Activated CD8-positive, alpha-beta T cell treated with anti-CD3 and anti-CD28 coated beads for 36 hours (primary cell): ENCODE measurements at regions not wholly inside any gene's neighbourhood (a gene's known extent, or its start where the extent isn't known, plus 50 kb on each side); places are given as distances from the start of the nearest gene placed in this dataset.
"Not testable (repeated sequence)": the region's sequence is repeated elsewhere in the genome, so short reads cannot be mapped to it uniquely, and the experiment has no call there.

Experiments used
- ATAC-seq: fragments of 200-7000 bp; cut with Tn5 transposase; one replicate; pipeline ENCODE4 v1.10.0; 2021; ENCODE audit warnings: mild to moderate bottlenecking, moderate library complexity
- CTCF ChIA-PET: fragments of 350-600 bp; sonication (Branson Sonifier 250); formaldehyde crosslinking; loops from one replicate; lab custom pipeline; 2021; ENCODE audit warnings: antibody characterized with exemption; lab: Charles Lee
- POLR2A ChIA-PET: fragments of 350-600 bp; sonication (Branson Sonifier 250); formaldehyde crosslinking; loops from one replicate; lab custom pipeline; 2021; ENCODE audit warnings: antibody characterized with exemption; lab: Charles Lee
- DNase-seq: peaks from one replicate; pipeline ENCODE4 v3.0.0-alpha.2; 2020
- H3K27ac Mint-ChIP-seq: one replicate; pipeline ENCODE4 v1.8.0; 2021; ENCODE audit warnings: mild to moderate bottlenecking, mixed read lengths
- H3K27me3 Mint-ChIP-seq: one replicate; pipeline ENCODE4 v1.8.0; 2021; ENCODE audit warnings: mixed read lengths
- H3K36me3 Mint-ChIP-seq: one replicate; pipeline ENCODE4 v1.8.0; 2021; ENCODE audit warnings: low read depth, mixed read lengths
- H3K4me1 Mint-ChIP-seq: one replicate; pipeline ENCODE4 v1.8.0; 2021; ENCODE audit warnings: low read depth, mixed read lengths
- H3K4me3 Mint-ChIP-seq: one replicate; pipeline ENCODE4 v1.8.0; 2021; ENCODE audit warnings: mild to moderate bottlenecking, moderate library complexity, mixed read lengths
- H3K9me3 Mint-ChIP-seq: one replicate; pipeline ENCODE4 v1.8.0; 2021; ENCODE audit warnings: mixed read lengths
- CTCF ChIP-seq: fragments of 200-600 bp; IDR thresholded peaks from one replicate; pipeline ENCODE4 v1.8.0; 2022; ENCODE audit warnings: antibody characterized with exemption, mild to moderate bottlenecking
- intact Hi-C: fragments of 100-400 bp; cut with micrococcal nuclease; formaldehyde crosslinking; loops from one replicate; pipeline ENCODE4 v1.10.0; 2022

GRCh38 chr4:177185579-177185978 is 124.1 kb upstream of the NEIL3 start:
- DNase-seq, result no peak
- H3K27me3 Mint-ChIP-seq, result no peaks in the 10 kb centered on the region
- intact Hi-C loops, result no loop called here
- CTCF ChIA-PET, result interaction anchor here (2.0 kb wide), 1 partner anchor 18 kb away, joined by 4 read pairs; no protein-coding TSS in a partner anchor
- no peaks in the 10 kb centered on the region for H3K9me3 Mint-ChIP-seq
- no peak for TF ChIP-seq CTCF
- no peak overlapping the region for H3K4me3 Mint-ChIP-seq
- H3K36me3 Mint-ChIP-seq, result no peaks in the 10 kb centered on the region
- H3K27ac Mint-ChIP-seq, result no peak overlapping the region
- ATAC-seq, result no peak
- POLR2A ChIA-PET, result no interaction called here
- H3K4me1 Mint-ChIP-seq, result no peaks in the 10 kb centered on the region

- H3K36me3 Mint-ChIP-seq, result no peaks in the 10 kb centered on the region
- H3K27ac Mint-ChIP-seq, result no peak overlapping the region
- H3K9me3 Mint-ChIP-seq, result no peaks in the 10 kb centered on the region
- CTCF ChIA-PET, result no interaction called here
- no peak for DNase-seq
- POLR2A ChIA-PET, result no interaction called here
- no peak for ATAC-seq
- no peak overlapping the region for H3K4me3 Mint-ChIP-seq
- H3K4me1 Mint-ChIP-seq, result no peaks in the 10 kb centered on the region
- H3K27me3 Mint-ChIP-seq, result no peaks in the 10 kb centered on the region
- intact Hi-C loops, result no loop called here
- no peak for TF ChIP-seq CTCF
Measured at GRCh38 chr4:177187371-177187770, 122.3 kb upstream of the NEIL3 start.

- H3K9me3 Mint-ChIP-seq, result no peaks in the 10 kb centered on the region
- no peak overlapping the region for H3K27ac Mint-ChIP-seq
- no peaks in the 10 kb centered on the region for H3K36me3 Mint-ChIP-seq
- intact Hi-C loops, result no loop called here
- ATAC-seq (no peak), DNase-seq (no peak)
- H3K27me3 Mint-ChIP-seq, result no peaks in the 10 kb centered on the region
- H3K4me1 Mint-ChIP-seq, result no peaks in the 10 kb centered on the region
- H3K4me3 Mint-ChIP-seq, result no peak overlapping the region
- CTCF ChIA-PET, result interaction anchor here (1.0 kb wide), 1 partner anchor 21 kb away, joined by 3 read pairs; no protein-coding TSS in a partner anchor
- POLR2A ChIA-PET, result no interaction called here
- TF ChIP-seq CTCF, result no peak
Measured at GRCh38 chr4:177190995-177191580, 118.6 kb upstream of the NEIL3 start.

GRCh38 chr4:177191586-177191985 is 118.1 kb upstream of the NEIL3 start:
- Mint-ChIP-seq H3K4me3 (no peak overlapping the region), H3K4me1 (no peaks in the 10 kb centered on the region), H3K27me3 (no peaks in the 10 kb centered on the region), H3K27ac (no peak overlapping the region), H3K36me3 (no peaks in the 10 kb centered on the region), H3K9me3 (no peaks in the 10 kb centered on the region)
- CTCF ChIA-PET, result interaction anchor here (1.0 kb wide), 1 partner anchor 21 kb away, joined by 3 read pairs; no protein-coding TSS in a partner anchor
- POLR2A ChIA-PET, result no interaction called here
- ATAC-seq, result no peak
- no peak for DNase-seq
- intact Hi-C loops, result no loop called here
- no peak for TF ChIP-seq CTCF

- no peaks in the 10 kb centered on the region for H3K36me3 Mint-ChIP-seq
- no peak overlapping the region for H3K4me3 Mint-ChIP-seq
- H3K9me3 Mint-ChIP-seq, result no peaks in the 10 kb centered on the region
- ATAC-seq (no peak), DNase-seq (no peak)
- intact Hi-C loops, result no loop called here
- H3K4me1 Mint-ChIP-seq, result no peaks in the 10 kb centered on the region
- POLR2A ChIA-PET, result no interaction called here
- H3K27ac Mint-ChIP-seq, result no peak overlapping the region
- CTCF ChIA-PET, result interaction anchor here (1.0 kb wide), 1 partner anchor 21 kb away, joined by 3 read pairs; no protein-coding TSS in a partner anchor
- H3K27me3 Mint-ChIP-seq, result no peaks in the 10 kb centered on the region
- TF ChIP-seq CTCF, result no peak
Measured at GRCh38 chr4:177191991-177192390, 117.7 kb upstream of the NEIL3 start.

- H3K4me3 Mint-ChIP-seq, intact Hi-C loops, H3K4me1 Mint-ChIP-seq, H3K27ac Mint-ChIP-seq, POLR2A ChIA-PET, CTCF ChIA-PET, H3K9me3 Mint-ChIP-seq, ATAC-seq, H3K36me3 Mint-ChIP-seq, H3K27me3 Mint-ChIP-seq, DNase-seq: not testable (repeated sequence)
Measured at GRCh38 chr4:177193024-177193715, 116.5 kb upstream of the NEIL3 start.
